GM23338 (cell line): ENCODE measurements at regions not wholly inside any gene's neighbourhood (a gene's known extent, or its start where the extent isn't known, plus 50 kb on each side); places are given as distances from the start of the nearest gene placed in this dataset.

Source experiments
- ATAC-seq: fragments of 200-7000 bp; cut with Tn5 transposase; 3 replicates; pipeline ENCODE4 v1.9.1; 2020
- DNase-seq: peaks from one replicate; pipeline ENCODE4 v3.0.0-alpha.2; 2015; ENCODE audit warnings: low spot score
- H2AFZ ChIP-seq: fragments of 200-600 bp; sonication (generic); 2 replicates; pipeline ENCODE4 v1.8.0; 2016; ENCODE audit warnings: antibody characterized with exemption, mild to moderate bottlenecking, moderate library complexity
- H3F3A ChIP-seq: fragments of 200-600 bp; sonication (generic); replicated peaks from 2 replicates; pipeline ENCODE4 v1.8.0; 2017; ENCODE audit warnings: antibody characterized with exemption, mixed run types, low read depth
- H3K27ac ChIP-seq: fragments of 200-600 bp; sonication (generic); 2 replicates; pipeline ENCODE4 v1.6.1; 2016; ENCODE audit warnings: low read depth
- H3K27me3 ChIP-seq: fragments of 200-600 bp; sonication (generic); 2 replicates; pipeline ENCODE4 v1.8.0; 2016; ENCODE audit warnings: mild to moderate bottlenecking, mixed run types, moderate library complexity; ENCODE audit not compliant: insufficient read depth
- H3K36me3 ChIP-seq: fragments of 200-600 bp; sonication (generic); 2 replicates; pipeline ENCODE4 v1.8.0; 2016; ENCODE audit warnings: mild to moderate bottlenecking; ENCODE audit not compliant: insufficient read depth
- H3K4me1 ChIP-seq: fragments of 200-600 bp; sonication (generic); 2 replicates; pipeline ENCODE4 v1.8.0; 2016; ENCODE audit warnings: mild to moderate bottlenecking, moderate library complexity; ENCODE audit not compliant: insufficient read depth
- H3K4me2 ChIP-seq: fragments of 200-600 bp; sonication (generic); 2 replicates; pipeline ENCODE4 v1.7.1; 2017; ENCODE audit warnings: mixed run types
- H3K4me3 ChIP-seq: fragments of 200-600 bp; sonication (generic); 2 replicates; pipeline ENCODE4 v1.6.1; 2016; ENCODE audit warnings: mixed run types
- H3K79me2 ChIP-seq: fragments of 200-600 bp; sonication (generic); replicated peaks from 2 replicates; pipeline ENCODE4 v1.8.0; 2017; ENCODE audit warnings: mild to moderate bottlenecking; ENCODE audit not compliant: insufficient read depth
- H3K9me2 ChIP-seq: fragments of 200-600 bp; sonication (generic); 2 replicates; pipeline ENCODE4 v1.8.0; 2017; ENCODE audit not compliant: insufficient read depth
- H4K20me1 ChIP-seq: fragments of 200-600 bp; sonication (generic); replicated peaks from 2 replicates; pipeline ENCODE4 v1.8.0; 2017; ENCODE audit warnings: mild to moderate bottlenecking; ENCODE audit not compliant: insufficient read depth
- H3K27ac Mint-ChIP-seq: 2 replicates; pipeline ENCODE4 v1.8.0; 2020; ENCODE audit warnings: inconsistent platforms, mild to moderate bottlenecking, moderate library complexity, mixed read lengths
- H3K27me3 Mint-ChIP-seq: 3 replicates; pipeline ENCODE4 v1.8.0; 2022; ENCODE audit warnings: low read depth, mild to moderate bottlenecking, moderate library complexity, mixed read lengths, inconsistent platforms; ENCODE audit not compliant: insufficient read depth, poor library complexity
- H3K36me3 Mint-ChIP-seq: 3 replicates; pipeline ENCODE4 v1.8.0; 2021; ENCODE audit warnings: low read depth, mild to moderate bottlenecking, inconsistent platforms, moderate library complexity, mixed read lengths
- H3K4me1 Mint-ChIP-seq: 3 replicates; pipeline ENCODE4 v1.8.0; 2020; ENCODE audit warnings: mild to moderate bottlenecking, inconsistent platforms, mixed read lengths
- H3K4me3 Mint-ChIP-seq: 3 replicates; pipeline ENCODE4 v1.8.0; 2021; ENCODE audit warnings: moderate library complexity, mild to moderate bottlenecking, inconsistent platforms, mixed read lengths
- H3K9me3 Mint-ChIP-seq: 3 replicates; pipeline ENCODE4 v1.8.0; 2020; ENCODE audit warnings: moderate library complexity, mild to moderate bottlenecking, inconsistent platforms, mixed read lengths
- ETS1 ChIP-seq: IDR thresholded peaks from 2 replicates; pipeline ENCODE4 v1.6.1; 2016; ENCODE audit warnings: antibody characterized with exemption
- JUNB ChIP-seq: IDR thresholded peaks from one replicate; pipeline ENCODE4 v1.6.1; 2016; ENCODE audit warnings: antibody characterized with exemption; ENCODE audit not compliant: unreplicated experiment
- NANOG ChIP-seq: IDR thresholded peaks from 2 replicates; pipeline ENCODE4 v1.6.1; 2016; ENCODE audit warnings: antibody characterized with exemption, borderline replicate concordance
- STAT1 ChIP-seq: IDR thresholded peaks from one replicate; pipeline ENCODE4 v1.6.1; 2016; ENCODE audit warnings: antibody characterized with exemption; ENCODE audit not compliant: unreplicated experiment
- ZNF331 ChIP-seq: fragments of 250-450 bp; sonication (Bioruptor Pico); IDR thresholded peaks from 2 replicates; pipeline ENCODE4 v1.5.0; 2020; ENCODE audit warnings: low read depth, mild to moderate bottlenecking, moderate library complexity
- TF ChIP-seq, protein P1 (sequence below): fragments of 250-450 bp; sonication (Bioruptor Pico); IDR thresholded peaks from 2 replicates; pipeline ENCODE4 v1.5.0; 2020; ENCODE audit warnings: mild to moderate bottlenecking, moderate library complexity

DNA sequence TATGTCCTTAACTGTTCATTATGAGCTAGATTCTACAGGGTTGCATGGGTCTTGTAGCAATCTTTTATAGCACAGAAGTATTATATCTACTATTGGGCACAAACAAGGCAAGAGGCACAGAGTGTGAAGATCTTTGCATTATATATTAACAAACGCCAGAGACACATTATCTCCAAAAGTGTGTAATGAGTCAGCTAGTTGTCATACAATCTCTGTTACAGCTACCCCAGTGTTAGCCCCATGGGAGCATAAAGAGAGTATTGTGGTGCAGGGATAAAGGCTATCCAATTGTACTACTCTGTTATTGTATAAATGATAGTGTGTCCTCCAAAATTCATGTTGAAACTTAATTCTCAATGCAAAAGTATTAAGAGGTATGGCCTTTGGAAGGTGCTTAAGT is 148.4 kb upstream of the RIMS1 start:
- H4K20me1 ChIP-seq = no peaks in the 10 kb centered on the region
- H3K79me2 ChIP-seq = no peaks in the 10 kb centered on the region
- ATAC-seq (no peak), DNase-seq (no peak)
- Mint-ChIP-seq H3K4me3 (no peak overlapping the region), H3K9me3 (no peaks in the 10 kb centered on the region), H3K36me3 (no peaks in the 10 kb centered on the region), H3K27me3 (no peaks in the 10 kb centered on the region), H3K4me1 (no peaks in the 10 kb centered on the region), H3K27ac (no peak overlapping the region)
- no peak for TF ChIP-seq NANOG
- no peak for TF ChIP-seq JUNB
- TF ChIP-seq, protein P1, sequence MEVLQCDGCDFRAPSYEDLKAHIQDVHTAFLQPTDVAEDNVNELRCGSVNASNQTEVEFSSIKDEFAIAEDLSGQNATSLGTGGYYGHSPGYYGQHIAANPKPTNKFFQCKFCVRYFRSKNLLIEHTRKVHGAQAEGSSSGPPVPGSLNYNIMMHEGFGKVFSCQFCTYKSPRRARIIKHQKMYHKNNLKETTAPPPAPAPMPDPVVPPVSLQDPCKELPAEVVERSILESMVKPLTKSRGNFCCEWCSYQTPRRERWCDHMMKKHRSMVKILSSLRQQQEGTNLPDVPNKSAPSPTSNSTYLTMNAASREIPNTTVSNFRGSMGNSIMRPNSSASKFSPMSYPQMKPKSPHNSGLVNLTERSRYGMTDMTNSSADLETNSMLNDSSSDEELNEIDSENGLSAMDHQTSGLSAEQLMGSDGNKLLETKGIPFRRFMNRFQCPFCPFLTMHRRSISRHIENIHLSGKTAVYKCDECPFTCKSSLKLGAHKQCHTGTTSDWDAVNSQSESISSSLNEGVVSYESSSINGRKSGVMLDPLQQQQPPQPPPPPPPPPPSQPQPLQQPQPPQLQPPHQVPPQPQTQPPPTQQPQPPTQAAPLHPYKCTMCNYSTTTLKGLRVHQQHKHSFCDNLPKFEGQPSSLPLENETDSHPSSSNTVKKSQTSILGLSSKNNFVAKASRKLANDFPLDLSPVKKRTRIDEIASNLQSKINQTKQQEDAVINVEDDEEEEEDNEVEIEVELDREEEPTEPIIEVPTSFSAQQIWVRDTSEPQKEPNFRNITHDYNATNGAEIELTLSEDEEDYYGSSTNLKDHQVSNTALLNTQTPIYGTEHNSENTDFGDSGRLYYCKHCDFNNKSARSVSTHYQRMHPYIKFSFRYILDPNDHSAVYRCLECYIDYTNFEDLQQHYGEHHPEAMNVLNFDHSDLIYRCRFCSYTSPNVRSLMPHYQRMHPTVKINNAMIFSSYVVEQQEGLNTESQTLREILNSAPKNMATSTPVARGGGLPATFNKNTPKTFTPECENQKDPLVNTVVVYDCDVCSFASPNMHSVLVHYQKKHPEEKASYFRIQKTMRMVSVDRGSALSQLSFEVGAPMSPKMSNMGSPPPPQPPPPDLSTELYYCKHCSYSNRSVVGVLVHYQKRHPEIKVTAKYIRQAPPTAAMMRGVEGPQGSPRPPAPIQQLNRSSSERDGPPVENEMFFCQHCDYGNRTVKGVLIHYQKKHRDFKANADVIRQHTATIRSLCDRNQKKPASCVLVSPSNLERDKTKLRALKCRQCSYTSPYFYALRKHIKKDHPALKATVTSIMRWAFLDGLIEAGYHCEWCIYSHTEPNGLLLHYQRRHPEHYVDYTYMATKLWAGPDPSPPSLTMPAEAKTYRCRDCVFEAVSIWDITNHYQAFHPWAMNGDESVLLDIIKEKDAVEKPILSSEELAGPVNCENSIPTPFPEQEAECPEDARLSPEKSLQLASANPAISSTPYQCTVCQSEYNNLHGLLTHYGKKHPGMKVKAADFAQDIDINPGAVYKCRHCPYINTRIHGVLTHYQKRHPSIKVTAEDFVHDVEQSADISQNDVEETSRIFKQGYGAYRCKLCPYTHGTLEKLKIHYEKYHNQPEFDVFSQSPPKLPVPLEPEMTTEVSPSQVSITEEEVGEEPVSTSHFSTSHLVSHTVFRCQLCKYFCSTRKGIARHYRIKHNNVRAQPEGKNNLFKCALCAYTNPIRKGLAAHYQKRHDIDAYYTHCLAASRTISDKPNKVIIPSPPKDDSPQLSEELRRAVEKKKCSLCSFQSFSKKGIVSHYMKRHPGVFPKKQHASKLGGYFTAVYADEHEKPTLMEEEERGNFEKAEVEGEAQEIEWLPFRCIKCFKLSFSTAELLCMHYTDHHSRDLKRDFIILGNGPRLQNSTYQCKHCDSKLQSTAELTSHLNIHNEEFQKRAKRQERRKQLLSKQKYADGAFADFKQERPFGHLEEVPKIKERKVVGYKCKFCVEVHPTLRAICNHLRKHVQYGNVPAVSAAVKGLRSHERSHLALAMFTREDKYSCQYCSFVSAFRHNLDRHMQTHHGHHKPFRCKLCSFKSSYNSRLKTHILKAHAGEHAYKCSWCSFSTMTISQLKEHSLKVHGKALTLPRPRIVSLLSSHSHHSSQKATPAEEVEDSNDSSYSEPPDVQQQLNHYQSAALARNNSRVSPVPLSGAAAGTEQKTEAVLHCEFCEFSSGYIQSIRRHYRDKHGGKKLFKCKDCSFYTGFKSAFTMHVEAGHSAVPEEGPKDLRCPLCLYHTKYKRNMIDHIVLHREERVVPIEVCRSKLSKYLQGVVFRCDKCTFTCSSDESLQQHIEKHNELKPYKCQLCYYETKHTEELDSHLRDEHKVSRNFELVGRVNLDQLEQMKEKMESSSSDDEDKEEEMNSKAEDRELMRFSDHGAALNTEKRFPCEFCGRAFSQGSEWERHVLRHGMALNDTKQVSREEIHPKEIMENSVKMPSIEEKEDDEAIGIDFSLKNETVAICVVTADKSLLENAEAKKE (CRISPR knock-in tag) = no peak
- no peak for TF ChIP-seq STAT1
- no peaks in the 10 kb centered on the region for H3K4me1 ChIP-seq
- H2AFZ ChIP-seq = no peak overlapping the region
- H3K4me2 ChIP-seq = no peak overlapping the region
- H3K27ac ChIP-seq = no peak overlapping the region
- no peaks in the 10 kb centered on the region for H3F3A ChIP-seq
- H3K36me3 ChIP-seq = no peaks in the 10 kb centered on the region
- H3K4me3 ChIP-seq = no peak overlapping the region
- H3K9me2 ChIP-seq = no peaks in the 10 kb centered on the region
- no peaks in the 10 kb centered on the region for H3K27me3 ChIP-seq

DNA sequence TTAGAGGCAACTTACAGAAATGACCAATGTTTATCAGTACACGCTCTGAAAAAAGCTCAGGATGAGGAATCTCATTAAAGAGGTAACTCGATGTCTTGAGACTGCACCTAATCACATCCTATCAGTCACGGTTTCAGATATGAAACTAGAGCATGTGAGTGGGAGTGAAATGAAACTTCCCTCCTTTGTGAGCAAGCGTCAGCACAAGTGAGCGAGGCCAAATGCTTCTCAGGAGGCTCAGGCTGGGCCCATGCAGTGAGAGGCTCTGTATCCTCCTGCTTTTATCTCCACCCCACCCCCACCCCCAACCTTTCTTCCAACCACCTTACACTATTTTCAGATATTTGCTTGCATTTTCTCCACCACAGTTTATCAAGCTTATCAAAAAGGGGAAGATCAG is 140.8 kb upstream of the RIMS1 start:
- Histone ChIP-seq H3K79me2 (no peaks in the 10 kb centered on the region), H3K36me3 (no peaks in the 10 kb centered on the region), H3K4me1 (peaks cover 3% of the 10 kb centered on the region; the same call in 1 of the 2 replicates), H3K27ac (no peak overlapping the region), H3K4me2 (no peak overlapping the region), H3K9me2 (no peaks in the 10 kb centered on the region), H4K20me1 (no peaks in the 10 kb centered on the region), H2AFZ (peak overlapping the region; percentile 49; the same call in 1 of the 2 replicates), H3K27me3 (no peaks in the 10 kb centered on the region), H3K4me3 (no peak overlapping the region), H3F3A (no peaks in the 10 kb centered on the region)
- ATAC-seq (peak; percentile 65), DNase-seq (peak; percentile 20)
- H3K4me1 Mint-ChIP-seq = peaks cover 7% of the 10 kb centered on the region; the same call in 2 of the 3 replicates
- no peak overlapping the region for H3K27ac Mint-ChIP-seq
- H3K9me3 Mint-ChIP-seq = no peaks in the 10 kb centered on the region
- no peaks in the 10 kb centered on the region for H3K36me3 Mint-ChIP-seq
- no peaks in the 10 kb centered on the region for H3K27me3 Mint-ChIP-seq
- H3K4me3 Mint-ChIP-seq = no peak overlapping the region
- TF ChIP-seq ETS1 (no peak), NANOG (no peak), ZNF331 (no peak)
- TF ChIP-seq, protein P1 (CRISPR knock-in tag) = no peak
